DND-41 (cell line): ENCODE measurements at regions not wholly inside any gene's neighbourhood (a gene's known extent, or its start where the extent isn't known, plus 50 kb on each side); places are given as distances from the start of the nearest gene placed in this dataset.

Experiments
- ATAC-seq: fragments of 200-7000 bp; cut with Tn5 transposase; 3 replicates; pipeline ENCODE4 v1.9.1; 2021; ENCODE audit warnings: low read depth; ENCODE audit not compliant: insufficient read depth
- DNase-seq: peaks from one replicate; pipeline ENCODE4 v3.0.0-alpha.2; 2020
- H2AFZ ChIP-seq: 2 replicates; pipeline ENCODE4 v1.6.0; 2012; ENCODE audit warnings: low read depth, low read length
- H3K27ac ChIP-seq: 2 replicates; pipeline ENCODE4 v1.5.1; 2012; ENCODE audit warnings: low read length, inconsistent platforms
- H3K27me3 ChIP-seq: fragments of 200-600 bp; sonication (generic); 2 replicates; pipeline ENCODE4 v1.6.0; 2012; ENCODE audit warnings: low read length, mild to moderate bottlenecking, inconsistent platforms; ENCODE audit not compliant: insufficient read depth, poor library complexity
- H3K36me3 ChIP-seq: 2 replicates; pipeline ENCODE4 v1.5.1; 2012; ENCODE audit warnings: low read length, inconsistent platforms; ENCODE audit not compliant: insufficient read depth
- H3K4me1 ChIP-seq: 2 replicates; pipeline ENCODE4 v1.5.1; 2012; ENCODE audit warnings: mild to moderate bottlenecking, low read length; ENCODE audit not compliant: insufficient read depth
- H3K4me2 ChIP-seq: 2 replicates; pipeline ENCODE4 v1.6.0; 2012; ENCODE audit warnings: mild to moderate bottlenecking, moderate library complexity, low read length, inconsistent platforms; ENCODE audit not compliant: insufficient read depth
- H3K4me3 ChIP-seq, 2 experiments: fragments of 200-600 bp in 1 of 2; shearing (Covaris generic) in 1 of 2; 2 replicates each; pipeline ENCODE4 v1.5.1; 2012 to 2016; ENCODE audit warnings: inconsistent platforms in 2 of 2, low read length in 2 of 2, mild to moderate bottlenecking in 2 of 2, low read depth in 1 of 2, moderate library complexity in 1 of 2
- H3K79me2 ChIP-seq: 2 replicates; pipeline ENCODE4 v1.6.0; 2012; ENCODE audit warnings: low read length, inconsistent platforms; ENCODE audit not compliant: insufficient read depth
- H3K9ac ChIP-seq: 2 replicates; pipeline ENCODE4 v1.6.0; 2012; ENCODE audit warnings: low read depth, mild to moderate bottlenecking, inconsistent platforms, low read length, moderate library complexity
- H3K9me3 ChIP-seq: 2 replicates; pipeline ENCODE4 v1.5.1; 2012; ENCODE audit warnings: low read length, moderate library complexity, mild to moderate bottlenecking, inconsistent platforms; ENCODE audit not compliant: insufficient read depth, severe bottlenecking
- H4K20me1 ChIP-seq: 2 replicates; pipeline ENCODE4 v1.6.0; 2012; ENCODE audit warnings: low read length; ENCODE audit not compliant: insufficient read depth
- EZH2 ChIP-seq: IDR thresholded peaks from 3 replicates; pipeline ENCODE4 v1.6.1; 2012; ENCODE audit warnings: borderline replicate concordance, low read depth, mild to moderate bottlenecking, moderate library complexity, low read length, inconsistent platforms; ENCODE audit not compliant: severe bottlenecking
- TF ChIP-seq, protein P1 (sequence below): IDR thresholded peaks from 2 replicates; pipeline ENCODE4 v1.5.1; 2012; ENCODE audit warnings: borderline replicate concordance, low read length, moderate library complexity, mild to moderate bottlenecking; ENCODE audit not compliant: poor library complexity, severe bottlenecking; ENCODE audit errors: extremely low read depth

DNA sequence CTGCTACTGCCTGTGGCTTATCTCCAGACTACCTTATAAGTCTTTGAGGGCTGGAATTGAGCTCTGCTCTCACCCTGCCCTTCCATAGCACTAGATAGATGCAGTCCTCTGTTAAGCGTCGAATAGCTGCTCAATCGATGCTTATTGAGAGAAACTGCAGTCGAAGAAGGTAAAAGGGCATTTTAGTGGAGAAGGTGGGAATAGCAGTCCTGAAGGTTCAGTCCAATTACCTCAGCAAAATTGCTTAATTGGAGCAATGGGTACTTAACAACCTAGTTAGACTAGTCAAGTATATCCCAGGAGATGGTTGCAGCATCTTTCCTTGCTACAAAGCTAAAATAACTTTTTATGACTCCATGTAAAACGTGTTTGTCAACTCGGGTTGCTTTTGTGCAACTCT, 66.8 kb upstream of the NT5E start:
- Histone ChIP-seq H3K9me3 (no peaks in the 10 kb centered on the region), H3K79me2 (no peaks in the 10 kb centered on the region), H3K9ac (no peak overlapping the region), H3K27ac (no peak overlapping the region), H3K27me3 (no peaks in the 10 kb centered on the region), H3K36me3 (no peaks in the 10 kb centered on the region), H4K20me1 (no peaks in the 10 kb centered on the region), H3K4me3 (no peak overlapping the region), H2AFZ (no peak overlapping the region), H3K4me2 (no peak overlapping the region), H3K4me1 (no peaks in the 10 kb centered on the region)
- no peak for TF ChIP-seq EZH2
- TF ChIP-seq, protein P1, sequence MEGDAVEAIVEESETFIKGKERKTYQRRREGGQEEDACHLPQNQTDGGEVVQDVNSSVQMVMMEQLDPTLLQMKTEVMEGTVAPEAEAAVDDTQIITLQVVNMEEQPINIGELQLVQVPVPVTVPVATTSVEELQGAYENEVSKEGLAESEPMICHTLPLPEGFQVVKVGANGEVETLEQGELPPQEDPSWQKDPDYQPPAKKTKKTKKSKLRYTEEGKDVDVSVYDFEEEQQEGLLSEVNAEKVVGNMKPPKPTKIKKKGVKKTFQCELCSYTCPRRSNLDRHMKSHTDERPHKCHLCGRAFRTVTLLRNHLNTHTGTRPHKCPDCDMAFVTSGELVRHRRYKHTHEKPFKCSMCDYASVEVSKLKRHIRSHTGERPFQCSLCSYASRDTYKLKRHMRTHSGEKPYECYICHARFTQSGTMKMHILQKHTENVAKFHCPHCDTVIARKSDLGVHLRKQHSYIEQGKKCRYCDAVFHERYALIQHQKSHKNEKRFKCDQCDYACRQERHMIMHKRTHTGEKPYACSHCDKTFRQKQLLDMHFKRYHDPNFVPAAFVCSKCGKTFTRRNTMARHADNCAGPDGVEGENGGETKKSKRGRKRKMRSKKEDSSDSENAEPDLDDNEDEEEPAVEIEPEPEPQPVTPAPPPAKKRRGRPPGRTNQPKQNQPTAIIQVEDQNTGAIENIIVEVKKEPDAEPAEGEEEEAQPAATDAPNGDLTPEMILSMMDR, result no peak
- no peak for DNase-seq
- no peak for ATAC-seq

DNA sequence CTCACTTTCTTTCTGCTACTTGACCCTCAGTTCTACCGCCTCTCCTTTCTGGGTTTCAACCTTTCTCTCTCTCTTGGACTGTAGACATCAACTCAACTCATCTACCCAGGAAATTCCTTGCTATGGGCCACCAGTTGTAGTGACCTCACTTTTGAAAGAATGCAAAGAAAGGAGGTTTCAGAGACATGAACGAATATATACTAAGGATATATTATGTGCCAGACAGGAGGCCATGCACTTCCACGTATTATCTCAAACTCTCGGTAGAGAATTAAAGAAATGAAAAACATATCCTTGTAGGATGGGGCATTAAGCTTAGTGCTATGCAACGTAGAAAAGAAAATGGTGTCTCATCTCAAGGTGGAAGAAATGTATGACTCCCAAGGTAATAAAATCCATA, 67.3 kb upstream of the NT5E start:
- Histone ChIP-seq H3K36me3 (no peaks in the 10 kb centered on the region), H3K4me2 (no peak overlapping the region), H3K9me3 (no peaks in the 10 kb centered on the region), H2AFZ (no peak overlapping the region), H3K79me2 (no peaks in the 10 kb centered on the region), H3K4me3 (no peak overlapping the region), H4K20me1 (no peaks in the 10 kb centered on the region), H3K9ac (no peak overlapping the region), H3K4me1 (no peaks in the 10 kb centered on the region), H3K27me3 (no peaks in the 10 kb centered on the region), H3K27ac (no peak overlapping the region)
- TF ChIP-seq, protein P1, result no peak
- TF ChIP-seq EZH2, result no peak
- ATAC-seq (no peak), DNase-seq (no peak)

DNA sequence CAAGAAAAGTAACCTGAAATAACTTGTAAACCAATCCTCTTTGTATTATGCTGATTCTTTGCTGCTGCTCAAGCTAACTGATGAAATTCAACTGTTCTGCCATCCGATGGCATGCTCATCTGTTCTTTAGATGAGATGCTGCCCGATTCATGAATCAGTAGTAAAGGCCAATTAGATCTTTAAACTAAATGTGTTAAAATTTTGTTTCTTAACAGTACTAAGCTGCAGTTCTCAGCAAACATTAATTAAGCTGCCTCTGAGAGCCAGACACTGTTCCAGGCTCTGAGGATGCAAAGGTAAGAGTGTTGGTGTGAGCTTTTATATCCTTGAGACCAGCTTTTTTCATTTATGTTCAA, 77.0 kb upstream of the NT5E start:
- Histone ChIP-seq H2AFZ (no peak overlapping the region), H3K4me3 (no peak overlapping the region)
- TF ChIP-seq EZH2, result no peak
- TF ChIP-seq, protein P1, result no peak

More for the DNA sequence above, 77.0 kb upstream of the NT5E start:
- DNase-seq, result no peak
- no peaks in the 10 kb centered on the region for H3K4me1 ChIP-seq
- H3K9ac ChIP-seq, result no peak overlapping the region
- no peaks in the 10 kb centered on the region for H3K36me3 ChIP-seq
- no peaks in the 10 kb centered on the region for H3K27me3 ChIP-seq
- H3K4me2 ChIP-seq, result no peak overlapping the region
- no peaks in the 10 kb centered on the region for H3K79me2 ChIP-seq
- H3K9me3 ChIP-seq, result no peaks in the 10 kb centered on the region
- no peak for ATAC-seq
- no peak overlapping the region for H3K27ac ChIP-seq
- H4K20me1 ChIP-seq, result no peaks in the 10 kb centered on the region
